GM19035 (cell line): ENCODE measurements at regions not wholly inside any gene's neighbourhood (a gene's known extent, or its start where the extent isn't known, plus 50 kb on each side); places are given as distances from the start of the nearest gene placed in this dataset.
"Not testable (repeated sequence)": the region's sequence is repeated elsewhere in the genome, so short reads cannot be mapped to it uniquely, and the experiment has no call there.

Experiments used
- ATAC-seq: cut with Tn5 transposase; IDR thresholded peaks from one replicate; pipeline ENCODE4 v1.9.1; 2021; ENCODE audit not compliant: unreplicated experiment

DNA sequence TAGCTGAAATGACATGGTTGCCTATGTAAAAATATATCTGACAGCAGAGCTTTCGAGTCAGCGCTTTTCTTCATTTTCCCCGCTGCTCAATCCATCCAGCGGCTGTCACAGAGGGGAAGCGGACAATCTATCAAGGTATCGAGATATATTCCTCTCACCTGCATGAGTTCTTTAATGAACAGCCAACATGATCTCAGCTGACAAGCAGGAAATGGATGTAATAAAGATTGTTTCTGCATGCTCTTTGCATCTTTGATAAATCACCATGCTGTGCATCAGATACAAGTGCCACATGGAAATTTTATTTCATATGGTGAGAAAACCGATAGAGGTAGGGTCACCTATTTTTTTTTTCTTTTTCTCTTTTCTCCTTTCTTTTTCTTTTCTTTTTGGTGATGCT lies 602.3 kb upstream of the MMS22L start:
- ATAC-seq, result no peak

DNA sequence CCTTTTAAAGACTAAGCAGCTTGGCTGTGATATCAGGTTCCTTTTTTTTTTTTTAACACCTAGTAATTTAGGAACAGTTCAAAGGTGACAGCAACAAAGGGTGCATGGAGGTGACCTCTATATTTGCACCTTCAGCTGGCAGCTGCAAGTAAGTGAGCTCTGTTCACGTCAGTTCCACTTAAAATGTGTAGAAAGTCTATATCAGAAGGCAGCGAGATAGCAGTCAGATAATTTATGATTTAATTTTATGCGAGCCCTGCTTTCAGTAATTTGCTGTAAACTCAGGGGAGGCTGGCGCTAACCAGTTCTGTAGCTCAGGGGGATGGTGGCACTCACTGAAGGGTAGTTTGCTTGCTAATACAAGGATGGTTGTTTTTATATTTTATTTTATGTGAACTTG lies 602.8 kb upstream of the MMS22L start:
- ATAC-seq, result no peak

DNA sequence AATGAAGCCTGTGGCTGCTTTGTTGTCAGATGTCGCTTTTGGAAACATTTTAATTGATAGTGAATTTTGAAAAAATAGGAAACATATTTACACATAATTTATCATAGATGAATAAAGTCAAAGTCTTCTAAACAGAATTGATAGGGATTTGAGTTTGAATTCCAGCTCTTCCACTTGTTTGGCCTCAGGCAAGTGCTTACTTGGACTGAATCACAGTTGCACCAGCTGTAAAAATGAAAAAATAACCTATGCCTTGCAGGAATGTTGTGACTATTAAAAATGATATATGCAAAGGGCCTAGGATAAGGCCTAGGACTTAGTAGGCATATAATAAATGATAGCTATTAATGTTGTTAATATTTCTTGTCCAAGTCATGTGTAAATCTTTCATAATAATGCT lies 618.5 kb upstream of the MMS22L start:
- ATAC-seq, result no peak

DNA sequence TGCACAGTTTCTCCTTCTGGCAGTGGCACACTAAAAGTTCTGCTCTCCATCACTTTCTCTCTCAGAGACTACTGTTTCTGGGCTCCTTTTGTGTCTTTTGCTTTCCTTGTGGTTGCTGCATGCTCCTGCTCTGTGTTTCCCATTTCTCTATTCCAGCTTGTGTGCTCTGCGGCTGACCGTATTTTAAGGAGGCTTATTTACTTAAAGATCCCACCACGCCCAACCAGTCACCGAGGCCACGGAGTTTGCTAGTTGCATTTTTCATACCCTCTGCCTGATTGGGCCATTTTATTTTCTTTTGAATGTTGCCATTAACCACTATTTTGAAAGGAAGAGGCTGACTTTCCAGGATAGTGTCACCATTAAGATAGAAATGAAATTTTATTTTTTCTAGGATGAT lies 626.4 kb upstream of the MMS22L start:
- no peak for ATAC-seq

DNA sequence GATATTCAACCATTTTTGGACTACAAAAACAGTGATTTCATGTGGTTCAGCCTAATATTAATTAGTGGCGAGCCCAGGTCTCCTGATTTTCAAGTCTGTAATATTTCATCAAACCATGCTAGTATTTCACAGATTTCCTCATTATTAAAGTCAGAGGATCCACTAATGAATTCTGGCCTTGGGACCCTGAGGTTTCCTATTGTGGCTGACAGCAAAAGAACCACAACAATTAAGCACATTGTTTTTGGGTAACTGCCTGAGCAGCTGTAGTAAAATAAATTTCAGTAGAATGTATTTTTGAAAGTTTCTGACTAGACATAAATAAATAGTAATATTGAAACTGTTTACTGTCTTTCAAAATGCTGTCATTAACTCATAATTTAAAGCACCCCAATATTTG lies 630.7 kb upstream of the MMS22L start:
- ATAC-seq, result no peak

DNA sequence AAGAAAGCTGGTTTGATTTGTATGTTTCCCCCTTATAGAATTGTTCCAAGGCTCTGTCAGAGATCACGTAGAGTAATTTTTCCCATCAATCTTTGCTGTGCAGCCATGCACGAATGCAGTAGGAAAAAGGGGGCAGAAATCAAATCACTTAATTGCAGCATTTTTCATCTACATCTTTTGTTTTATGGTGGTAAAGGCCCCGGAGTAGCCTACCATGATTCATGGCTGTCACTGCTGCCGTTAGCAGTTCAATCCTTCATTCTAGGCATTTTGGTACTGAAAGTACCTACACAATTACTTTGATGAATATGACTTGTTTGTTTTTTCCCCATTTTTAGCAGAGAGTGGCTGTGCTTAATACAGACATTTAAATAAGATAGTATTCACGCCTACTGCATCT lies 631.9 kb upstream of the MMS22L start:
- no peak for ATAC-seq

DNA sequence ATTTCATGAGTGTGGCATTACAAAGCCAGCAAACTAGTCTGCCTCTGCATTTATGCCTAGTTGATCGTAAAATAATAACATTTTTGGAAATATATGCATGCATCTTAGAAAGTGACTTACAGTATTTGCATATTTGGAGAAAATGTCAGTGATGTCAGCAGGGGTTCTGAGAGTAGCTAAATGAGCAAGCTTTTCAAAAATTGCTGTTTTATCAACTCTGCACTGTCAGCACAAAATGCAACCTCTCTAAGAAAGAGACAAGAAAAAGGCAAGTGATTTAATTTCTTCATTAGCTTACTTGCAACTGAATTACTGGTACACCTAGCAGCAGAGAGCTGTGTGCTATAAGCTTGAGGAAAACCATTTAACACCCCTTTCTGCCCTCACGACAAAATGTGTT lies 632.5 kb upstream of the MMS22L start:
- ATAC-seq, result no peak

DNA sequence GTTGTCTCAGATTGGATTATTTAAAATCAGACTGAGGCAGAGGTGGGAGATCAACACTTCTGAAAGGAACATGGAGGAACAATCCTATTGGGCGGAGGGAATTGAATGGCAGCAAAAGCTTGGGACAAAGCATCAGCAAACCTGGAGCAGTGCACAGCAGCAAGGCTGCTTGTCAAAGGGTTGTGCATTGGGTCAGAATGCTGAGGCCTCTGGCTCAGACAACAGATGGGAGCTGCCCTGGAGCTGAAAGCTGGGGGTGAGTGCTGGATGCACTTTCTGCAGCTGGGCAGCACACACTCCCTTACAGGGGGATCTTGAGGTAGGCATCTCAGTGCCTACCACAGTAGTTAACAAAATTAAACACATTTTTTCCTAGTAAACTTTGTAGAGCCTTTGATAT lies 634.4 kb upstream of the MMS22L start:
- no peak for ATAC-seq

DNA sequence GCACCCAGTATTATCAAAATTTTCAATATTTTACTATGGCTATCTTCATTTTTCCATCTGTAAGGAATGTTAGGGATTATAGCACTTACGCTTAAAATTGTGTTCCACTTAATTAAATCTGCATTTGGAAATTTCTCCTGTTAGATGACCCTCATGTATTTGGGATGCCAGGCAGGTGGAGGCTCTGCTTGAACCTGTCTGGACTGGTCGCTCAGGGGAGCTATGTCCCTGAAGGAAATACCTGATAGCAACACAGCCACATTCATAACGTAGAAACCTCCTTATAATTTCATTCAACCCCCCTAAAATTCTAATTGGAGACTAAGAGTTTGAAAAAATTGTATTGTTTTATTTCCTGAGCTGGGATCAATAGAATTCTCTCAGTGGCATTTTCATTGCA lies 636.0 kb upstream of the MMS22L start:
- no peak for ATAC-seq

DNA sequence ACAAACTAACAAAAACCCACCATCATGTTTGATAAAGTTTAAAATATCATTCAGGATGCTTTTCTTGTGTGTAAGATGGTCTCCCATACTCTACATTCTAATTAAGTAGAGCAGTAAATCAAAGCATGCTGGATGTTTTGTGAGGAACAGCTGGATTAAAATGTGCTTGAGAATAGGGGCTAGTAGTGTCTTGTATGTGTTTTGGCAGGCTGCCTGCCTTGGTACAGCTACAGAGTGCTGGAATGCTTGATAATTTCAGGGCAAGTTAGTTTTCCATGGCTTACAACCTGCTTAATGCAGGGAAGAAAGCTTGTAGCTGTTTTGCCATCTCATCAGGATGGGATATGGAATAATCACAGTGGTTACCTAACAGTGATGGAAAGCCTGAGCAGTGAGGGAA lies 636.6 kb upstream of the MMS22L start:
- ATAC-seq, result no peak

DNA sequence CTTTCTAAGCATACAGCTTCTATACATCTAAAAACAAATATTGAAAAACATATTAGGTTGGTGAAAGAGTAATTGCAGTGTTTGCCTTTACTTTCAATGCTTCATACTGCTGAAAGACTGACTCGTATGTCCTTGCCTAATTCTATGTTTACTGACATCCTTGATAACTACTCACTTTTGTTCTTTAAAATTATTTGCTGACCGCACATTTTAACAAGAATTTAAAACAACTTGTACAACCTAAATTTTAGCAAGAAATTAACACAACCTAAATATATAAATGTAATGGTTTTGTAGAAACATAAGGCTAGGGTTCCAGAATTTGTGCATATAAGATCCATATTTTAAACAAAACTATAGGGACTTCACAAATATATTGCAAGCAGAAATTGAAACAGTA lies 640.2 kb upstream of the MMS22L start:
- no peak for ATAC-seq

DNA sequence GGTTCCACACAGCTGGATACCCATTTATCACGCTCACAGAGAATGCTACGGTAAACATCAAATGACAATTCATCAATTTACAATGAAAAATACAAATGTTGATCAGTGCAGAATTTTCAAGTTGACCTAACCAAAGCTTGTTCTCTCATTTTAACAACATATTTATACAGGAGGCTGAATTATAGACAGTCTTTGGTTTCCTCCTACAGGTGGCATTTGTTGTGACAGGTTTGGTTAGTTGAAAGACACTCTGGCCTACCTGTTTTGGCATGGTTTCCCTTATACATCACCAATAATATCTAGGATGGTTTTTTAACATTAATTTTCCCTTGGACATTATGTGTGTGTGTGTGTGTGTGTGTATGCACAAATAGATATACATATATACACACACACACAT lies 642.5 kb upstream of the MMS22L start:
- ATAC-seq, result no peak

DNA sequence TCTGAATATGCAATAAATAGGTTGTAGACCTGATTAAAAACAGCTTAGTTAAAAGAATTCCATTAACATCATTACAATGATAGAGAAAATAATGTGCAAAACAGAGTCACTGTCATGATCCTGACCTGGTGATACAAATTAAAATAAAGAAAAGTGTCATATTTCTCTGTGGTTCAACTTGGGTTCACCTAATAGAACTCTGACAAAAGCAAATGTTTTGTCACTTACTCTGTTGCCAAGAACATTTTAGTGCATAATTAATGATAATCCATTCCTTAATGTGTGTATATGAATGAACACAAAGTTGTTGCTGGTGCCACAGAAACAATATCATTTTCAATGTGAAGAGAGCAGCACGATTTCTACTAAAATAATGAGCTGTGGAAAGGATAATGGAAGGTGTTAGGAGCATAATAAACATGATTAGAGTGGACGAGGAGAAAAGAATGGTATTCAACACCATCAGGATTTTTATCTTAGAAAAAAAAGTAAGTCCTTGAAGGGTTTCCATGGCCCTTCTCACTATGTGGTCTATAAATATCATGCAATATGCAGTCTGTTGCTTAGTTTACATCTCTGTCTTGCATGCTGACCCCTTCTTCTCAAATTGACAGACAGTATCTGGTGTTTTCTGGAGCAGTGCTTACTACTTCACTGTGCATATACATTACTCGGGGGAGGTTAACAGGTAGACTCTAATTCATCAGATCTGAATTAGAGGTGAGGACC lies 656.6 kb upstream of the MMS22L start:
- ATAC-seq, result no peak

DNA sequence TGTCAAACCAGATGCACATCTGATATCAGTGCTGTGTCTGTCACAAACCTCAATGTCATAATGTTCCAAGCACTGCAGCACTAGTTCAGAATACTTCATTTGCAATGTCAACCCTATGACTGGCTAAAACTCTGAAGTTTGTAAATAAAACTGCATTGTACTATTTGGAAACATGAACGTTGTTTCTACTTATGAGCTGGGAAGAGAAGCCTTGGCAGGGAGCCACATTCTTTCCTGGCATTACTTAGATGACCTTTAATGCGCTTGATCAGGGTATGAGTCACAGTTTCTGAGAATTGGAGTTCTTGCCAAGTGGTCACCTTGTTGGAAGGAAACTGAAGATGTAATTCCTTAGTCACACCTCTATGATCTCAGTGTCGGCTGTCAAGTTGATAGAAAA lies 664.8 kb upstream of the MMS22L start:
- no peak for ATAC-seq

DNA sequence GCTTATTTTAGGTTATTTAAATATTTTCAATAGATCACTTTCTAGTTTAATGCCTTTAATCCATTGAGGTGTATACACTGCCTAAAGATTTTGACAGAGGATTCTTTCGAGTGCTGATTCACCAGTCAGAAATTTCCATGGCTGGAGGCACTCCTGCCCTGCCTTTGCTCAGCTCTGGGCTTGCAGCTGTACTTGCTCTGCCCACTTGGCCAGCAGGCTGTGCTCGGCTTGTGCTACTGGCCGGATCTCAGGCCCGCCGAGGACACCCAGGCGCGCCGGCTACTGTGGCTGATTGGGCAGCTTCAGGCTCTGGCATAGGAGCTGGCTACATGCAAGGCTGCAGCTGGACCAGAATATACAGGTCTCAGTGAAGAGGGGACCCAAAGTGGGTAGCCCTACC lies 675.1 kb upstream of the MMS22L start:
- ATAC-seq, result no peak

DNA sequence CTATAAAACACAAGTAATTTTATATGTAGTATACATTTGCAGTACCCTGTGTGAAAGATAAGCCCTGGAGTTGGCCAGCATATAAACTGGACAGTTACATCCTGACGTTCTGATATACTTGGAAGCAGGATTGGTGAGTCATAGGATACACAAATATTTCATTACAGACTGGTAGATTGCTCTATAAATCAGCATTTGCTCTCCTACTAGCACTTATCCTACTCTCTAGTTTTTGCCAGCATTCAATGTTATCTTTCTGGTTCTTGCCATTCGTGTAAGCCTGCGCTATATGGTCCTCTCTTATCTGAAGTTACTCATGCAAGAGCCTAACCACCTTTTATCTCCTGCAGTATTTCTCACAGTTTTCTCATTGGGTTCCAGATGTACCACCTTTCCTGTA lies 680.2 kb upstream of the MMS22L start:
- no peak for ATAC-seq

DNA sequence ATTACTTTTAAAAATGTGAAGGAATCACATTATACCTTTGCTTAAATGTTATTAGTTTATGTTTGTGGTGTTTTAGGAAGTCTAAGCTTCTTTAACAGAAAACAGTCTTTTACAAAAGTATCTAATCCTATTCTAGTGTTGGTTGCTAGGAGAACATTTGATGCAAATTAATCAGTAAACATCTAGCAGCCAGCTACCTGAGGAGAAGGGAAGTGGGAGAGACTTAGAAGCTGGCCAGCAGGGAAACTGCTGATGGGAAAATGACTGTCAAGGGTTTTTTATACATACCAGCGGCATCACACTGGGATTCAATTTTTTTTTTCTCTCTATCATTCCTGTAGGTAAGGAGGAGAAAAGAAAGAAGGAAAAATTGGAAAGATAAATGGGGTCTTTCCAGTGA lies 686.0 kb upstream of the MMS22L start:
- no peak for ATAC-seq

DNA sequence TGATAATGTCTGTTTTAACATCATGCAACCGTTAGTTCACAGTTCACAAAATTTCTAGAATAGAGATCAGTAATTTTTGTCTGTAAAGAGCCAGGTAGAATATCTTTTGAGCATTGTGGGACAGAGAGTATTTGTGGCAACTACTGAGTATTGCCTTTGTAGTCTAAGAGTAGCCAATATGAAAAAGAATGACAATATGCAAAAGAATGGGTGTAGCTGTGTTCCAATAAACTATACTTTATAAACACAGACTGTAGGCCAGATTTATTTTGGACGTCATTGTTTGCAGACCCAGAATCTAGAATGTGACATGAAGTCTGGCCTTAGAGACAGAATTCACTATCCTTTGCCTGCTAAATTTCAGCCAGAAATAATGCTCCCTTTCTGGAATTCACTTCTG lies 694.1 kb upstream of the MMS22L start:
- ATAC-seq, result no peak

DNA sequence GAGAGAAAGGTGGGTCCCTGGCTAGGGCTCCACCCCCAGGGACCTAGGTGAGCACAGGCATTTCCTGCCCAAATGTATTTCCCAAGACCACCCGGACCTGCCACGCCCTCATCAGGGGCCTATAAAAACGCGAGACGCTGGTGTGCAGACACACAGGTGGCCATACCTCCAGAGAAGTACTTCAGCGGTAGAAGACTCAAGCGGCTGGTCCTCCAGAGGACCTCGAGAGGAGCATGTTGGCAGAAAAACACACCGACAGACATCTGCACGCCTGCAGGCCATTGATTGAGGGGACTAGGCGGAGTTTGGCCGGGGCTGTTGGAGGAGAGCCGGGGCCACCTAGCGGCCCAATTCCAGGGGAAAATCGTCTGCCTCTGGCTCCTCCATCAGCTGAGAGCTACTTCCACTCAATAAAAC lies 695.8 kb upstream of the MMS22L start:
- ATAC-seq, result no peak

DNA sequence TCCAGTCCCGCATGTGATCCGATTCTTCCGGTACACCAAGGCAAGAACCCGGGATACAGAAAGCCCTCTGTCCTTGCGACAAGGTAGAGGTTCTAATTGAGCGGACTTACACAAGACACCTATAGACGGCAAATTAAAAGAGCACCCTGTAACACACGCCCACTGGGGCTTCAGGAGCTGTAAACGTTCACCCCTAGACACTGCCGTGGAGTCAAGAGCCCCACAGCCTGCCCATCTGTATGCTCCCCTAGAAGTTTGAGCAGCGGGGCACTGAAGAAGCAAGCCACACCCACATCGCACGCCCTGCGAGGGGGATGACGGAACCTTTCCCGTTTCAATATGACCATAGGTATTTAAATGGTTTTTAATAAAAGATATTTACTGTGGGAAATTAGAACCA lies 696.3 kb upstream of the MMS22L start:
- ATAC-seq, result not testable (repeated sequence)

DNA sequence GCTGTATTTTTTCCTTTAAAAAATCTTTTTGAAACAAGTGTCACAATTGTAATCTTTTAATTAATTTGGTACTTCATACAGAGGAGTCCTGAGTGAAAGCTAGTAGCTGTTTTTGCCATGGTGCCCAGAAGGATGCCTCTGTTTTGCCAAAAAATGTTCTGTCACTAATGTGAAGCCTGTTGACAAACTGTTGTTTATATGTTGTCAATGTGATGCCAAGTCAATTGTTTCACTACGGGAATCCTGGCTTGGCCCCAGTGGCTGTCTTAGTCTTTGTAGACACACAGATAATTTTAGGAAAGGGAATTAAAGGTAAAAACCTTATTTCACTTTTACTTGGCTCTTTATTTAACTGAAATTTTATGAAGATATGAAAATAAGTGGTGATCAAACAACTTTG lies 706.4 kb upstream of the MMS22L start:
- ATAC-seq, result no peak

DNA sequence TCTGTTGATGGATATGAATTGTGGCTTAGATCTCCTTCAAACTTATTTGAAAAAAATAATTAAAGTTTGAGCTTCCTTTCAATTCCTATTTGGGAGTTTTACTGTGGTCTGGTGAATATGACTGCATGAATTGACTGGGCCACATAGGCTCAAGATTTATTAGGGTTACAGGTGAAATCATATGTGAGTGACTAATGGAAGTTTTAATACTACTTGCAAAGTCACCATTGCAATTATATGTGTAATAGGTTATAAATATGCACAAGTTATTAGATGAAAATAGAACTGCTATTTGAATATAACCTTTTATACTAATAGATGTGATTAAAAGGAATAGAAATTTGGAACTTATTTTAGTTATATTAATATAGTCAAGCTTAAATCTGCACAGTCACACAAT lies 712.1 kb upstream of the MMS22L start:
- no peak for ATAC-seq

DNA sequence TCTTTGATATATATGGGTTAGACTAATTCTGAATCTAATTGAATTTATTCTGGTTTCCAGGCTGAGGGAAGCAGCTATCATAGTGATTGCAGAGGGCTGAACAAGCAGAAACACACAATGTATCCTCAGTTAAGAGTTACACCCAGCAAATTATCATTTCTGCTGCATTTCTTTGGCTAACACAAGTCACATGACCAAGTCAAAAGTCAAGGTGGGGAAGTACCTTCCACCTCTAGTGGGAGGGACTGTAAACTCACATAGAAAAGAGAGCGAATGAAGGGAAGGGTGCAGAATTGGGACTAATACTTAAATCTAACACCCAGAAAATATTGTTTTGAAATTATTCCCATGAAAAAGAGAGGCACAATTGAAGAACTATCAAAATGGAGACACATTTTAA lies 719.7 kb upstream of the MMS22L start:
- no peak for ATAC-seq
